Lower leg skin (tissue), 3 donors: ENCODE measurements at regions not wholly inside any gene's neighbourhood (a gene's known extent, or its start where the extent isn't known, plus 50 kb on each side); places are given as distances from the start of the nearest gene placed in this dataset.

Source experiments
- CTCF ChIP-seq, 3 donors: fragments of 450-650 bp; IDR thresholded peaks; one replicate each; pipeline ENCODE4 v1.5.1; 2016; ENCODE audit warnings: antibody characterized with exemption in 3 of 3, mild to moderate bottlenecking in 3 of 3, moderate library complexity in 2 of 3
- POLR2A ChIP-seq, 2 donors: fragments of 450-650 bp; IDR thresholded peaks; one replicate each; pipeline ENCODE4 v1.6.1; 2016 to 2017; ENCODE audit warnings: antibody characterized with exemption in 2 of 2, mild to moderate bottlenecking in 1 of 2, moderate library complexity in 1 of 2

GRCh38 chr2:107222466-107222865, 336.5 kb upstream of the ST6GAL2 start:
- no peak for TF ChIP-seq CTCF (IDR thresholded peaks at IDR 0.05)
- TF ChIP-seq POLR2A (IDR thresholded peaks at IDR 0.05) = no peak
